GM23248 (cell line): ENCODE measurements at regions not wholly inside any gene's neighbourhood (a gene's known extent, or its start where the extent isn't known, plus 50 kb on each side); places are given as distances from the start of the nearest gene placed in this dataset.

Experiments used
- EZH2 ChIP-seq: fragments of 200-600 bp; sonication (generic); IDR thresholded peaks from 2 replicates; pipeline ENCODE4 v1.6.1; 2018; ENCODE audit warnings: antibody characterized with exemption, mild to moderate bottlenecking; ENCODE audit not compliant: insufficient read depth, poor library complexity, severe bottlenecking
- EZH2phosphoT487 ChIP-seq: fragments of 200-600 bp; sonication (generic); IDR thresholded peaks from 2 replicates; pipeline ENCODE4 v1.6.1; 2018; ENCODE audit warnings: antibody characterized with exemption, moderate library complexity, mild to moderate bottlenecking, low read depth; ENCODE audit not compliant: insufficient read depth

GRCh38 chr17:71942626-71943025 is 178.2 kb upstream of the SOX9 start:
- TF ChIP-seq EZH2 (no peak), EZH2phosphoT487 (no peak)
